ENCODE measurements at regions not wholly inside any gene's neighbourhood (a gene's known extent, or its start where the extent isn't known, plus 50 kb on each side); places are given as distances from the start of the nearest gene placed in this dataset.
"Not testable (repeated sequence)": the region's sequence is repeated elsewhere in the genome, so short reads cannot be mapped to it uniquely, and the experiment has no call there.

DNA sequence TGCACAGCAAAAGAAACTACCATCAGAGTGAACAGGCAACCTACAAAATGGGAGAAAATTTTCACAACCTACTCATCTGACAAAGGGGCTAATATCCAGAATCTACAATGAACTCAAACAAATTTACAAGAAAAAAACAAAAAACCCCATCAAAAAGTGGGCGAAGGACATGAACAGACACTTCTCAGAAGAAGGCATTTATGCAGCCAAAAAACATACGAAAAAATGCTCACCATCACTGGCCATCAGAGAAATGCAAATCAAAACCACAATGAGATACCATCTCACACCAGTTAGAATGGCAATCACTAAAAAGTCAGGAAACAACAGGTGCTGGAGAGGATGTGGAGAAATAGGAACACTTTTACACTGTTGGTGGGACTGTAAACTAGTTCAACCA is 83.8 kb upstream of the VPREB1 start:
- TF ChIP-seq POLR2A (IDR thresholded peaks at IDR 0.05), result not testable (repeated sequence)
- TF ChIP-seq, protein P1, sequence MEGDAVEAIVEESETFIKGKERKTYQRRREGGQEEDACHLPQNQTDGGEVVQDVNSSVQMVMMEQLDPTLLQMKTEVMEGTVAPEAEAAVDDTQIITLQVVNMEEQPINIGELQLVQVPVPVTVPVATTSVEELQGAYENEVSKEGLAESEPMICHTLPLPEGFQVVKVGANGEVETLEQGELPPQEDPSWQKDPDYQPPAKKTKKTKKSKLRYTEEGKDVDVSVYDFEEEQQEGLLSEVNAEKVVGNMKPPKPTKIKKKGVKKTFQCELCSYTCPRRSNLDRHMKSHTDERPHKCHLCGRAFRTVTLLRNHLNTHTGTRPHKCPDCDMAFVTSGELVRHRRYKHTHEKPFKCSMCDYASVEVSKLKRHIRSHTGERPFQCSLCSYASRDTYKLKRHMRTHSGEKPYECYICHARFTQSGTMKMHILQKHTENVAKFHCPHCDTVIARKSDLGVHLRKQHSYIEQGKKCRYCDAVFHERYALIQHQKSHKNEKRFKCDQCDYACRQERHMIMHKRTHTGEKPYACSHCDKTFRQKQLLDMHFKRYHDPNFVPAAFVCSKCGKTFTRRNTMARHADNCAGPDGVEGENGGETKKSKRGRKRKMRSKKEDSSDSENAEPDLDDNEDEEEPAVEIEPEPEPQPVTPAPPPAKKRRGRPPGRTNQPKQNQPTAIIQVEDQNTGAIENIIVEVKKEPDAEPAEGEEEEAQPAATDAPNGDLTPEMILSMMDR (IDR thresholded peaks at IDR 0.05), result not testable (repeated sequence)

Measured in sigmoid colon (tissue), 3 donors.